ENCODE measurements at regions not wholly inside any gene's neighbourhood (a gene's known extent, or its start where the extent isn't known, plus 50 kb on each side); places are given as distances from the start of the nearest gene placed in this dataset.

DNA sequence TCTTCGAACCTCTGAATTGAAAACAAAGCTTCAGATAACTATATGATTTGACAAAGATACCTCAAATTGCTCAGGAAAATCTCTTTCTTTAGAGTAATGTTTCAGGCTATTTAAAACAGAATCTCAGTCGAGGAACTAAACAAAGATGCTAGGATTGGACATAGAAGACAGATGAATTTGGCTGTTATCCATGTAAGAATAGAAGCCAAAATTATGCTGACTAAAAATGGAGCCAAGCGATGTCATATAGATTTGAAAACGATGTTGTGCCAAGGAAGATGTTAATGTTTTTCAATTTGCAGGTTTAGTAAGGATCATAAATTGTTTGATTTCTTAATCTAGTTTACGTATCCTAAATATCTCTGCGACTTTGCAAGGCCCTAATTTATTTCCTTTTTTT, 295.9 kb downstream of the FOXG1 start:
- TF ChIP-seq YY1 (IDR thresholded peaks at IDR 0.05; ENCODE audit: low read depth) (no peak), CREB1 (IDR thresholded peaks at IDR 0.05; ENCODE audit: low read depth) (no peak)

DNA sequence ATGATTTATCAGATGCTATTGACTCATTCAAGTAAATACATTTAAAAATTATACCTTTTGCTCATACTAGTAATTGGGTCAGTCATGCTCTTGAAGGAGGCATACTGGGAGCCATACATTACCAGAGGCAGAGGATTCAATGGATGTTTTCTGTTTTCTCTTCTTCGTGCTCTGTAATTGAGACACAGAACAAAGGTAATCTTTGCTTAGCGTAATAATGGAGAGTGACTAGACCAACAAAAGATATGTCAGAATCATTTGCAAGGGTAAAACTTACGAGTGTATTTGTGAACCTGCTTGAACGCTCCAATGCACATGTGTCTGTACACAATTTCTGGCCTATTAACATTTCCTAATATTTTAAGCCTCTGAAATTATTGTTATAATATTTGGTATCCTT, 296.4 kb downstream of the FOXG1 start:
- TF ChIP-seq CREB1 (IDR thresholded peaks at IDR 0.05; ENCODE audit: low read depth), result no peak
- TF ChIP-seq TCF12 (IDR thresholded peaks at IDR 0.05; ENCODE audit: low read depth), result no peak
- TF ChIP-seq ZBTB7A (IDR thresholded peaks at IDR 0.05; ENCODE audit: low read depth), result no peak

DNA sequence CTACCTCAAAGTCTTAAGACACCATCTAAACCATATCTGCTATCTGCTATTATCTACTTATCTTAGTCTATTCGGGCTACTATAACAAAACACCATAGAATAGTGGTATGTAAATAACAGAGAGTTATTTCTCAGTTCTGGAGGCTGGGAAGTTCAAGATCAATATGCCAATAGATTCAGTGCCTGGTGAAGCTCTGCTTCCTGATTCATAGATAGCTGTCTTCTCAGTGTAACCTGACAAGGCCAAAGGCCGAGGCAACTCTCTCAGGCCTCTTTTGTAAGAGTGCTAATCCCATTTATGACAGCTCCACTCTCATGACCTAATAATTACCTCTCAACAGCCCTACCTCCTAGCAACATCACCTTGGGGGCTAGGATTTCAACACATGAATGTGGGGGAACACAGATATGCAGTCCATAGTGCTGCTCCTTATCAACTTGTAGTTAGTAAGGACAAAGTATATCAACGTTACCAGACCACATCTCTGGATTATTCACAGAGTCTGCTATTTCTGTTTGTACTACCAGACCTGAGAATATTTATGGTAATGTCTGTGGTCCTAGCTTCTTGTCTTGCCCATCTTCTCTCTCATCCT, 297.8 kb downstream of the FOXG1 start:
- TF ChIP-seq, protein P1, sequence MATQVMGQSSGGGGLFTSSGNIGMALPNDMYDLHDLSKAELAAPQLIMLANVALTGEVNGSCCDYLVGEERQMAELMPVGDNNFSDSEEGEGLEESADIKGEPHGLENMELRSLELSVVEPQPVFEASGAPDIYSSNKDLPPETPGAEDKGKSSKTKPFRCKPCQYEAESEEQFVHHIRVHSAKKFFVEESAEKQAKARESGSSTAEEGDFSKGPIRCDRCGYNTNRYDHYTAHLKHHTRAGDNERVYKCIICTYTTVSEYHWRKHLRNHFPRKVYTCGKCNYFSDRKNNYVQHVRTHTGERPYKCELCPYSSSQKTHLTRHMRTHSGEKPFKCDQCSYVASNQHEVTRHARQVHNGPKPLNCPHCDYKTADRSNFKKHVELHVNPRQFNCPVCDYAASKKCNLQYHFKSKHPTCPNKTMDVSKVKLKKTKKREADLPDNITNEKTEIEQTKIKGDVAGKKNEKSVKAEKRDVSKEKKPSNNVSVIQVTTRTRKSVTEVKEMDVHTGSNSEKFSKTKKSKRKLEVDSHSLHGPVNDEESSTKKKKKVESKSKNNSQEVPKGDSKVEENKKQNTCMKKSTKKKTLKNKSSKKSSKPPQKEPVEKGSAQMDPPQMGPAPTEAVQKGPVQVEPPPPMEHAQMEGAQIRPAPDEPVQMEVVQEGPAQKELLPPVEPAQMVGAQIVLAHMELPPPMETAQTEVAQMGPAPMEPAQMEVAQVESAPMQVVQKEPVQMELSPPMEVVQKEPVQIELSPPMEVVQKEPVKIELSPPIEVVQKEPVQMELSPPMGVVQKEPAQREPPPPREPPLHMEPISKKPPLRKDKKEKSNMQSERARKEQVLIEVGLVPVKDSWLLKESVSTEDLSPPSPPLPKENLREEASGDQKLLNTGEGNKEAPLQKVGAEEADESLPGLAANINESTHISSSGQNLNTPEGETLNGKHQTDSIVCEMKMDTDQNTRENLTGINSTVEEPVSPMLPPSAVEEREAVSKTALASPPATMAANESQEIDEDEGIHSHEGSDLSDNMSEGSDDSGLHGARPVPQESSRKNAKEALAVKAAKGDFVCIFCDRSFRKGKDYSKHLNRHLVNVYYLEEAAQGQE (IDR thresholded peaks at IDR 0.05; ENCODE audit: low read depth), result no peak
- TF ChIP-seq YY1 (IDR thresholded peaks at IDR 0.05; ENCODE audit: low read depth), result no peak
- TF ChIP-seq TAF1 (IDR thresholded peaks at IDR 0.05; ENCODE audit: low read depth), result no peak
- TF ChIP-seq, protein P2, sequence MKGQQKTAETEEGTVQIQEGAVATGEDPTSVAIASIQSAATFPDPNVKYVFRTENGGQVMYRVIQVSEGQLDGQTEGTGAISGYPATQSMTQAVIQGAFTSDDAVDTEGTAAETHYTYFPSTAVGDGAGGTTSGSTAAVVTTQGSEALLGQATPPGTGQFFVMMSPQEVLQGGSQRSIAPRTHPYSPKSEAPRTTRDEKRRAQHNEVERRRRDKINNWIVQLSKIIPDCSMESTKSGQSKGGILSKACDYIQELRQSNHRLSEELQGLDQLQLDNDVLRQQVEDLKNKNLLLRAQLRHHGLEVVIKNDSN (IDR thresholded peaks at IDR 0.05), result no peak
- TF ChIP-seq ZBTB7A (IDR thresholded peaks at IDR 0.05; ENCODE audit: low read depth), result no peak
- no peak for TF ChIP-seq EP300 (IDR thresholded peaks at IDR 0.05; ENCODE audit: borderline replicate concordance)
- TF ChIP-seq, protein P3, sequence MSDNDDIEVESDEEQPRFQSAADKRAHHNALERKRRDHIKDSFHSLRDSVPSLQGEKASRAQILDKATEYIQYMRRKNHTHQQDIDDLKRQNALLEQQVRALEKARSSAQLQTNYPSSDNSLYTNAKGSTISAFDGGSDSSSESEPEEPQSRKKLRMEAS (IDR thresholded peaks at IDR 0.05), result no peak
- no peak for TF ChIP-seq FOXM1 (IDR thresholded peaks at IDR 0.05; ENCODE audit: borderline replicate concordance, low read depth)
- no peak for TF ChIP-seq TCF12 (IDR thresholded peaks at IDR 0.05; ENCODE audit: low read depth)
- TF ChIP-seq NFIC (IDR thresholded peaks at IDR 0.05), result no peak
- TF ChIP-seq RAD21 (IDR thresholded peaks at IDR 0.05; ENCODE audit: low read depth), result no peak
- TF ChIP-seq EGR1 (IDR thresholded peaks at IDR 0.05), result no peak
- no peak for TF ChIP-seq CEBPB (IDR thresholded peaks at IDR 0.05)
- TF ChIP-seq TEAD4 (IDR thresholded peaks at IDR 0.05), result no peak

DNA sequence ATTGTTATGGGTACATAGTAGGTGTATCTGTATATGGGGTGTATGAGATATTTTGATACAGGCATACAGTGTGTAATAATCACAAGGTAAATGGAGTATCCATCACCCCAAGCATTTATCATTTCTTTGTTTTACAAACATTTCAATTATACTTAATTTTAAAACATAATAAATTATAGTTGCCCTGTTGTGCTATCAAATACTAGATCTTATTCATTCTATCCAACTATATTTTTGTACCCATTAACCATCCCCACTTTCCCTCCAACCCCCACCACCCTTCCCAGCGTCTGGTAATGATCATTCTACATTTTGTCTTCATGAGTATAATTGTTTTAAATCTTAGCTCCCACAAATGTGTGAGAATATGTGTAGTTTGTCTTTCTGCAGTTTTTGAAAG, 302.6 kb downstream of the FOXG1 start:
- TF ChIP-seq RAD21 (IDR thresholded peaks at IDR 0.05; ENCODE audit: low read depth) (no peak), CEBPB (IDR thresholded peaks at IDR 0.05) (no peak), TCF12 (IDR thresholded peaks at IDR 0.05; ENCODE audit: low read depth) (no peak), YY1 (IDR thresholded peaks at IDR 0.05; ENCODE audit: low read depth) (no peak), EP300 (IDR thresholded peaks at IDR 0.05; ENCODE audit: borderline replicate concordance) (no peak), TEAD4 (IDR thresholded peaks at IDR 0.05) (no peak), ZBTB7A (IDR thresholded peaks at IDR 0.05; ENCODE audit: low read depth) (no peak), TAF1 (IDR thresholded peaks at IDR 0.05; ENCODE audit: low read depth) (no peak), EGR1 (IDR thresholded peaks at IDR 0.05) (no peak), NFIC (IDR thresholded peaks at IDR 0.05) (no peak), CREB1 (IDR thresholded peaks at IDR 0.05; ENCODE audit: low read depth) (no peak), FOXM1 (IDR thresholded peaks at IDR 0.05; ENCODE audit: borderline replicate concordance, low read depth) (no peak)
- TF ChIP-seq, protein P3 (IDR thresholded peaks at IDR 0.05), result no peak
- TF ChIP-seq, protein P2 (IDR thresholded peaks at IDR 0.05), result no peak
- TF ChIP-seq, protein P1 (IDR thresholded peaks at IDR 0.05; ENCODE audit: low read depth), result no peak

DNA sequence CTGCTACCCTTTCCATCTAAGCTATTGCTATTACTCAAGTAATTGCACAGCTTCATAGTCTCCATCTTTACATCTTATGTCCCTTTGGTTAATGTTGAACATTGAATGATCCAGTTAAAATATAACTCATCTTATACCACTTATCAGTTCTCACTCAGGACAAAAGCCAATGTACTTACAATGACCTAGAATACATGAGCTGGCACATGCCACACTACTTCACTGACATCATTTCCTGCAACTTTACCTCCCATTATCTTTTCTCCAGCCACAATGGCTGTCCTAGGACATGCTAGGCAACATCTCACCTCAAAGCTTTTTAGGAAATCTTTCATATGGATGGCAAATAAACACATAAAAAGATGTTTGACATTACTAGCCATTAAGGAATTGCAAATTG, 309.2 kb downstream of the FOXG1 start:
- TF ChIP-seq CEBPB (IDR thresholded peaks at IDR 0.05) (no peak), TEAD4 (IDR thresholded peaks at IDR 0.05) (no peak), NFIC (IDR thresholded peaks at IDR 0.05) (no peak), ZBTB7A (IDR thresholded peaks at IDR 0.05; ENCODE audit: low read depth) (no peak), YY1 (IDR thresholded peaks at IDR 0.05; ENCODE audit: low read depth) (no peak), EP300 (IDR thresholded peaks at IDR 0.05; ENCODE audit: borderline replicate concordance) (no peak)

DNA sequence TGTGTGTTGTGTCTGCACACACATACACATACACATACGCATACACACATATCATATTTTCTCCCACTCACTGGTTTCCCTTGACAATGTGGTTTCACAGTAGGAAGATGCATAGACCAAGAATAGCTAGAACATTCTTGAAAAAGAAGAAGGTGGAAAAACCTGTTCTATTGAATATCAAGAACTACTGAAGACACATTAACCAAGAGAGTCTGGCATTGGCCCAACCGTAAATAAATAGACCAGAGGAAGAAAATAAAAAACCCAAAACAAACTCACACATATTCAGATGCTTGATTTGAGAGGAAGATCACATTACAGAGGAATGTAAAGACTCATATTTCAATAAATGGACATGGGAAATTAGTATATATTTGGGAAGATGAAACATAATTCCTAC, 311.3 kb downstream of the FOXG1 start:
- TF ChIP-seq, protein P1 (IDR thresholded peaks at IDR 0.05; ENCODE audit: low read depth), result no peak
- TF ChIP-seq, protein P3 (IDR thresholded peaks at IDR 0.05), result no peak
- TF ChIP-seq CREB1 (IDR thresholded peaks at IDR 0.05; ENCODE audit: low read depth) (no peak), ZBTB7A (IDR thresholded peaks at IDR 0.05; ENCODE audit: low read depth) (no peak), YY1 (IDR thresholded peaks at IDR 0.05; ENCODE audit: low read depth) (no peak), EP300 (IDR thresholded peaks at IDR 0.05; ENCODE audit: borderline replicate concordance) (no peak), EGR1 (IDR thresholded peaks at IDR 0.05) (no peak), TAF1 (IDR thresholded peaks at IDR 0.05; ENCODE audit: low read depth) (no peak), TCF12 (IDR thresholded peaks at IDR 0.05; ENCODE audit: low read depth) (no peak), TEAD4 (IDR thresholded peaks at IDR 0.05) (no peak), RAD21 (IDR thresholded peaks at IDR 0.05; ENCODE audit: low read depth) (no peak), CEBPB (IDR thresholded peaks at IDR 0.05) (no peak)
- TF ChIP-seq, protein P2 (IDR thresholded peaks at IDR 0.05), result no peak
